Rectal smooth muscle tissue (tissue), 1 donor: ENCODE measurements at regions not wholly inside any gene's neighbourhood (a gene's known extent, or its start where the extent isn't known, plus 50 kb on each side); places are given as distances from the start of the nearest gene placed in this dataset.

ENCODE experiments used
- H3K27ac ChIP-seq: one replicate; pipeline ENCODE4 v1.7.0; 2013; ENCODE audit warnings: low read depth, low read length, inconsistent platforms
- H3K27me3 ChIP-seq: one replicate; pipeline ENCODE4 v1.7.0; 2013; ENCODE audit warnings: low read length; ENCODE audit not compliant: control insufficient read depth, insufficient read depth
- H3K36me3 ChIP-seq: one replicate; pipeline ENCODE4 v1.7.0; 2013; ENCODE audit warnings: low read length; ENCODE audit not compliant: control insufficient read depth, insufficient read depth
- H3K4me1 ChIP-seq: one replicate; pipeline ENCODE4 v1.7.0; 2013; ENCODE audit warnings: low read length; ENCODE audit not compliant: control insufficient read depth, insufficient read depth
- H3K4me3 ChIP-seq: one replicate; pipeline ENCODE4 v1.7.0; 2013; ENCODE audit warnings: low read length
- H3K9ac ChIP-seq: one replicate; pipeline ENCODE4 v1.7.0; 2013; ENCODE audit warnings: low read length

DNA sequence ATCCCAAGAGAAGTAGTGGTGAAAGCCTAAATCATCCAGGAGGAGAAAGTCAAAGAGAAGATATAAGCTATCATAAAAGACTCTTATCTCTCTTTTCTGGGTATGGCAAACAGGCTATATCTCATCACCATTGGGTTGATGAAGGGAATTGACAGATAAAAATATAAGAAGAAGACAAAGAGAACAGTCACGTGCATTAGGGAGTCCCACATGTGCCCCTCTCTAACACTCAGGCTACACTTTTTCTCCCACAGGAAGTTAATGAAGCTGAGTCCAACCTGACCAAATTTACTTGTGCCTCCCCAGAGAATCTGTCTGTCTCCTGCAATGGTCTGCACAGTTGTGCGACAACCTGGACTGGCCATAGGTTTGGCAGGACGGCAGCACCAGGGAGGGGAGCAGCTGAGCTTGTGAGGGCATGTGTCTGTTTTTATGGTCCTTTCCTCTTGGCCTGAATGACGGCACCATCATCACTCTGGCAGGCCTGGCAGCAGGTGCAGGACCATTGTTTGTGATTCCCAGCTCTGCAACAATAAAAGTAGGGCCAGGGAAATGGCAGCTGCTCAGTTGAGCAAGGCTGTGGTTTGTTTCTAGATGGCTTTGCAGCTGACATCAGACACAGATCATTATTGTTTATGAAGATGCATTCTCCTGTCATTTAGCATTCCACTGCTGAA lies 144.5 kb upstream of the MCHR2 start:
- no peak overlapping the region for H3K9ac ChIP-seq
- H3K4me3 ChIP-seq: no peak overlapping the region
- no peaks in the 10 kb centered on the region for H3K27me3 ChIP-seq
- no peaks in the 10 kb centered on the region for H3K4me1 ChIP-seq
- H3K36me3 ChIP-seq: no peaks in the 10 kb centered on the region
- no peak overlapping the region for H3K27ac ChIP-seq

DNA sequence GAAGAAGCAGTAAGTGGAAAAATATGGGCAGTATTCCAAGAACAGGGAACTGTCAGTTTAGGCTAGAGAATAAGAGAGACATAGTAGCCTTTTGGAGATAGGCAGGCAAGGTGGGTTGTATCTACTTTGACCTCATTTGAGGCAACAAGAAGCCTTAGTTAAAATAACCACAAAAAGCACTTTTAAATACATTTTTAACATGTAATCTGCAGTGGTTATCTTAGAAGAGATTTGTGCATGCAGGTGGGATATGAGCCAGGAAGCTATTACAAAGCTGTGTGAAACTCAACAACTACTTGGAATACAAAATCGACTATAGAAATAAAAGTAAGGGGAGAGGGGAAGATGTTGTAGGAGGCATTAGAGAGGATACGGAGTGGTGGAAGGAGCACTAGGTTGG lies 143.7 kb upstream of the MCHR2 start:
- Histone ChIP-seq H3K4me3 (no peak overlapping the region), H3K4me1 (no peaks in the 10 kb centered on the region), H3K27ac (no peak overlapping the region), H3K36me3 (no peaks in the 10 kb centered on the region), H3K27me3 (no peaks in the 10 kb centered on the region), H3K9ac (no peak overlapping the region)

DNA sequence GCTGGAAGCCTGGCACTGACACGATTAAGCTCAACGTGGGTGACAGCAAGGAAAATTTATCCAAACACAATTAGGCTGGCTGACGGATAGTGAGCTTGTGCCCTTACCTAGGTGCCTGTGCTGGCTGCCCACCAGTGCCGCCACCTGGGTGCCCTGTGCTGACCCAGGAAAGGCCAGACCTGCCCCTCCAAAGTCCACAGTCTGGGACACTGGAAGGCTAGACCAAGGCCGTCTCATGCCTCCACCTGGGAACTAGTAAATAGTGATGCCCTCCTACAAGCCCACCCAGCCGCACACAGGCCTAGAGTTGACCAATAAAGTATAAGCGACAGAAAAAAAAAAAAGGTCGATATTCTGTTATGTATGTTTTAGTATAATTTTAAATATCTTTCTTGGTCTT lies 142.6 kb upstream of the MCHR2 start:
- Histone ChIP-seq H3K4me1 (no peaks in the 10 kb centered on the region), H3K36me3 (no peaks in the 10 kb centered on the region), H3K9ac (no peak overlapping the region), H3K4me3 (no peak overlapping the region), H3K27ac (no peak overlapping the region), H3K27me3 (no peaks in the 10 kb centered on the region)

DNA sequence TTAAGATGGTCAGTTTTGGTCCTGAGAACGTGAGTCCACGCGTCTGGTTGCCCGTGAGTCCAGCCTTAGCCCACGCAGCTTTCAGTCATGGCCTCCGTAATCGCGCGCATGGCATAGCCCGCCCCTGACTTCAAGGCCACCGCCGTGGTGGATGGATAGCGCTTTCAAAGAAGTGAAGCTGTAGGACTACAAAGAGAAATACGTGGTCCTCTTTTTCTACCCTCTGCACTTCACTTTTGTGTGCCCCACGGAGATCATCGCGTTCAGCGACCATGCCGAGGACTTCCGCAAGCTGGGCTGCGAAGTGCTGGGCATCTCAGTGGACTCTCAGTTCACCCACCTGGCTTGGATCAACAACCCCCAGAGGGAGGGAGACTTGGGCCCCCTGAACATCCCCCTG lies 142.0 kb upstream of the MCHR2 start:
- Histone ChIP-seq H3K36me3 (no peaks in the 10 kb centered on the region), H3K27ac (no peak overlapping the region), H3K4me3 (no peak overlapping the region), H3K27me3 (no peaks in the 10 kb centered on the region), H3K9ac (no peak overlapping the region), H3K4me1 (no peaks in the 10 kb centered on the region)

- H3K9ac ChIP-seq: no peak overlapping the region
These were observed 140.7 kb upstream of the MCHR2 start for GRCh38 chr6:100134703-100135102.

DNA sequence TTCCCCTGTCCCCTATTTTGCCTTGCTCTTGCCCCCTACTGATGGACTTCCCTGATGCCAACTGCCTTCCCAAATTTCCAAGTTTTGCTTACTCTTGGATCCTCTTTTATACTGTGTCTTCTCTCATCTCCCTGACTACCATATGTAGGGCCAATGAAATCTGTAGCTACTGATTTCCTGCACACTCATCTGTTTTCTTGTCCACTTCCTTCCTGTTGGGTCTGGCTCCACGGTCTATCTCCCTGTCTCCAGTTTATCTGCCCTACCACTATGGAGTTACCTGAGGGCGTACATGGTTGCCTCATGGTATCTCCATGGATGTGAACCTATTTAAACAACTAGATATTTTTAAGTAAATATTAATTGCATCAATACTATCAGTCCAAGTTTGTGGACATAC lies 140.3 kb upstream of the MCHR2 start:
- no peak overlapping the region for H3K4me3 ChIP-seq
- no peaks in the 10 kb centered on the region for H3K4me1 ChIP-seq
- H3K36me3 ChIP-seq: no peaks in the 10 kb centered on the region
- no peak overlapping the region for H3K9ac ChIP-seq
- H3K27me3 ChIP-seq: no peaks in the 10 kb centered on the region
- no peak overlapping the region for H3K27ac ChIP-seq

More at GRCh38 chr6:100134703-100135102, 140.7 kb upstream of the MCHR2 start:
- Histone ChIP-seq H3K4me3 (no peak overlapping the region), H3K36me3 (no peaks in the 10 kb centered on the region), H3K27ac (no peak overlapping the region), H3K4me1 (no peaks in the 10 kb centered on the region), H3K27me3 (no peaks in the 10 kb centered on the region)

DNA sequence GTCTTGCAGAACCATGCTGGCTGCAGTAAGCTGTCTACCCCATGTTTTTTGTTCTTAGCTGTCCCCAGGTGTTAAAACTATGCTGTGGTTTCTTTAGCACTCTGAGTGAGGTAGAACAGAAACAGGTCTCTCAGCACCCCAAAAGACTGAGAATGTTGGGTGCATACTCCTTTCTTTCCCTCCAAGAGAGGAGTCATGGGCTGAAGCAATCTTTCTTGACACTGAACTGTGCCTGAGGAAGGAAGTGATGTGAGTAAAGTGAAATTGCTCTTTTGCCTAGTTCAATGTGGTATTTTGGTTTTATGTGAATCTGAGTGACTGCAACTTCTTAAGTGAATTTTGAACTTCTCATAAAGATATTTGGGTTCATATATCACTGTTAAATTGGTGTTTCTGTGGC lies 138.0 kb upstream of the MCHR2 start:
- Histone ChIP-seq H3K4me3 (no peak overlapping the region), H3K27me3 (no peaks in the 10 kb centered on the region), H3K27ac (no peak overlapping the region), H3K36me3 (no peaks in the 10 kb centered on the region), H3K9ac (no peak overlapping the region), H3K4me1 (no peaks in the 10 kb centered on the region)

GRCh38 chr6:100130630-100131029 lies 136.6 kb upstream of the MCHR2 start:
- no peak overlapping the region for H3K9ac ChIP-seq

DNA sequence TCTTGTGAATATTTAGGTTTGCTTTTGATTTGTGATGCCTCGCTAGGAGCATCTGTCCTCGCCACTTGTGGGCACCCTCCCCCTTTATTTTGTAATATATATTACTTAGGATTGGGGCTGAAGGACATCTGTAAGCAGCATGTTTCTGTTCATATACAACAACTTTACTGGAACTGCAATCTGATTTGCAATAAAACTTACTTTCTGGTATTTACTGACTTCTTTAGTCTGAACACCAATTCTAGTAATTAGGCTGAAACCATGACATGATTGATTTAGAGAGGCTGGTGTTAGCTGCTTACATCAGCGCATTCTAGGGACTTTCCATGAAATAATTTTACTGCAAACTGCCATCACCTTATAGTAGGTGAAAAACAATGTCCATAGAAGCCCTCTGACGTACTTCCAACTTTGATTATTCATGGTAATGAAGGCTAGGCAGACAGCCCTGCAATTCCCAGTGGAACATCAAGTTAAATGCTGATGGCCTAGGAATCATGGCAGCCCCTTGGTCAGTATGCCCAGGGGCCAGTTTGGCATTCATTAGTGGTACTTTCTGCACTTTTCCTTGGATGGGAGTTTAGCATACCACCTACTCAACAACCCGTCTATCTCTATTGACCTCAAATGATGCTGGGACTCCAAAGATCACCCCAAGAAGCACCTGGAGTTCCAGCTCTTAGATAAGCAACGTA lies 132.9 kb upstream of the MCHR2 start:
- H3K27me3 ChIP-seq: no peaks in the 10 kb centered on the region

More at GRCh38 chr6:100130630-100131029, 136.6 kb upstream of the MCHR2 start:
- no peak overlapping the region for H3K27ac ChIP-seq
- H3K4me3 ChIP-seq: no peak overlapping the region
- no peaks in the 10 kb centered on the region for H3K4me1 ChIP-seq
- no peaks in the 10 kb centered on the region for H3K27me3 ChIP-seq
- H3K36me3 ChIP-seq: no peaks in the 10 kb centered on the region

GRCh38 chr6:100121854-100122609 lies 128.0 kb upstream of the MCHR2 start:
- no peaks in the 10 kb centered on the region for H3K36me3 ChIP-seq
- H3K27me3 ChIP-seq: no peaks in the 10 kb centered on the region
- no peak overlapping the region for H3K9ac ChIP-seq
- H3K4me1 ChIP-seq: no peaks in the 10 kb centered on the region
- no peak overlapping the region for H3K27ac ChIP-seq
- H3K4me3 ChIP-seq: no peak overlapping the region

More for the DNA sequence above, 132.9 kb upstream of the MCHR2 start:
- H3K9ac ChIP-seq: no peak overlapping the region
- H3K4me3 ChIP-seq: no peak overlapping the region
- H3K4me1 ChIP-seq: no peaks in the 10 kb centered on the region
- no peak overlapping the region for H3K27ac ChIP-seq
- H3K36me3 ChIP-seq: no peaks in the 10 kb centered on the region

DNA sequence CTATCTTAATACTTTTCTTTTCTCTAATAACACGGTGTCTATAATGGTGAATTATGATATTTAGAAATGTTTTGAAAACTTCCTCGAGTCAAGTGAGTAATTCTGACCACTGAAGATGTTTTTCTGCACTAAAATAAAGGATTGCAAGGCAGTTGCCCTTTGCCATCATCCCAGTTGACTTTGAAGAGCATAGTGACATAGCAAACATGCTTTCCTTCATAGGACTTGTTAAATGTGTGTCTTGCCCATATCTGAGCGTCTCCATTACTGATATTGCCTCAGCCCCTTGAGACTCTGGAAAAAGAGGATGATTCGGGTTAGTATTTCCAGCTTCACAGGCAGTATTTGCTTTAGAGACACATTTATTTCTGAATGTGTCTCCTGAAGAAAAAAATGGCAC lies 125.2 kb upstream of the MCHR2 start:
- Histone ChIP-seq H3K27me3 (no peaks in the 10 kb centered on the region), H3K27ac (no peak overlapping the region), H3K4me1 (no peaks in the 10 kb centered on the region), H3K4me3 (no peak overlapping the region), H3K36me3 (no peaks in the 10 kb centered on the region), H3K9ac (no peak overlapping the region)

DNA sequence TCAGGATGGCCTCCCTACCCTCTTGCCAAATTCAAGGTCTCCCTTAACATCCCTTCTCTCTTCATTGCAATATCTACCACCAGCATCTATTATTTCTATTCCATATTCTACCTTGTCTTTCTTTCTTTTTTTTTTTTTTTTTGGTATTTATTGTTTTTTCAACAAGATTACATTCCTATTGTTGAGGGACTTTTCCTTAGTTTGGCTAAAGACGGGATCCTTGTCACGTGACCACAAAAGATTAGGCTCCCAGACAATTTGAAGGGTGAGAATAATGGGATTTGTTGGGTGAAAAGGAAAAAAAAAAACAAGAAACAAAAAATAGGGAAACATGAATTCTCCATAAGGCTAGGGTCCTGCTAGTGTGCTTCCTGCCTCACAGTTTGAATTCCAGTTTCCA lies 124.3 kb upstream of the MCHR2 start:
- Histone ChIP-seq H3K27ac (no peak overlapping the region), H3K9ac (no peak overlapping the region), H3K36me3 (no peaks in the 10 kb centered on the region), H3K27me3 (no peaks in the 10 kb centered on the region), H3K4me1 (no peaks in the 10 kb centered on the region), H3K4me3 (no peak overlapping the region)
